IMR-90 (cell line): ENCODE measurements at regions not wholly inside any gene's neighbourhood (a gene's known extent, or its start where the extent isn't known, plus 50 kb on each side); places are given as distances from the start of the nearest gene placed in this dataset.

Experiments used
- ATAC-seq: fragments of 200-7000 bp; cut with Tn5 transposase; 2 replicates; pipeline ENCODE4 v1.9.1; 2020; ENCODE audit warnings: low read depth, mild to moderate bottlenecking, moderate library complexity
- BruUV-seq: library from RNA; stranded (reverse); fragments of 400-500 nt; replicated peaks from 2 replicates; lab custom pipeline; 2021; lab: Mats Ljungman, UMichigan
- CTCF ChIA-PET: fragments of 300-600 bp; formaldehyde crosslinking; extraction: SDS; loops from one replicate; lab custom pipeline; 2021; ENCODE audit warnings: antibody characterized with exemption; lab: Yijun Ruan, JAX
- POLR2A ChIA-PET: fragments of 300-600 bp; sonication (Branson Sonifier 250); formaldehyde crosslinking; loops from one replicate; lab custom pipeline; 2022; ENCODE audit warnings: antibody characterized with exemption; ENCODE audit not compliant: unreplicated experiment; lab: Charles Lee
- DNase-seq: peaks from one replicate; pipeline ENCODE4 v3.0.0; 2013
- H2AFZ ChIP-seq: replicated peaks from 2 replicates; pipeline ENCODE3; 2013; ENCODE audit warnings: low read length, mild to moderate bottlenecking; ENCODE audit not compliant: poor library complexity
- H2AK5ac ChIP-seq: 2 replicates; pipeline ENCODE4 v1.6.1; 2013; ENCODE audit warnings: low read depth, low read length, inconsistent platforms
- H2AK9ac ChIP-seq: replicated peaks from 2 replicates; pipeline ENCODE3; 2013; ENCODE audit warnings: mild to moderate bottlenecking, low read depth, low read length, moderate library complexity; ENCODE audit not compliant: poor library complexity
- H2BK120ac ChIP-seq: 2 replicates; pipeline ENCODE4 v1.6.1; 2013; ENCODE audit warnings: low read depth, low read length, inconsistent platforms
- H2BK15ac ChIP-seq: 3 replicates; pipeline ENCODE4 v1.6.1; 2013; ENCODE audit warnings: low read depth, low read length, inconsistent platforms
- H2BK20ac ChIP-seq: 2 replicates; pipeline ENCODE4 v1.6.1; 2013; ENCODE audit warnings: low read depth, mild to moderate bottlenecking, inconsistent platforms, low read length, moderate library complexity
- H2BK5ac ChIP-seq: 2 replicates; pipeline ENCODE4 v1.6.1; 2013; ENCODE audit warnings: mild to moderate bottlenecking, low read depth, low read length, inconsistent platforms; ENCODE audit not compliant: poor library complexity, severe bottlenecking
- H3K14ac ChIP-seq: replicated peaks from 2 replicates; pipeline ENCODE4 v1.6.1; 2013; ENCODE audit warnings: low read depth, low read length, inconsistent platforms
- H3K18ac ChIP-seq: 2 replicates; pipeline ENCODE4 v1.6.1; 2013; ENCODE audit warnings: low read depth, low read length, control low read depth
- H3K23ac ChIP-seq: 2 replicates; pipeline ENCODE4 v1.6.1; 2013; ENCODE audit warnings: low read depth, low read length, inconsistent platforms
- H3K27ac ChIP-seq: 2 replicates; pipeline ENCODE4 v1.5.1; 2013; ENCODE audit warnings: mild to moderate bottlenecking, control low read depth, low read length; ENCODE audit not compliant: insufficient read depth
- H3K27me3 ChIP-seq: 2 replicates; pipeline ENCODE4 v1.6.1; 2013; ENCODE audit warnings: low read length; ENCODE audit not compliant: control insufficient read depth, insufficient read depth
- H3K36me3 ChIP-seq: 2 replicates; pipeline ENCODE4 v1.6.1; 2013; ENCODE audit warnings: low read length, mixed read lengths; ENCODE audit not compliant: control insufficient read depth, insufficient read depth
- H3K4ac ChIP-seq: 2 replicates; pipeline ENCODE4 v1.6.1; 2013; ENCODE audit warnings: low read depth, low read length, inconsistent platforms
- H3K4me1 ChIP-seq: 2 replicates; pipeline ENCODE4 v1.6.1; 2013; ENCODE audit warnings: low read length, mixed read lengths; ENCODE audit not compliant: control insufficient read depth, insufficient read depth
- H3K4me2 ChIP-seq: 2 replicates; pipeline ENCODE4 v1.6.1; 2013; ENCODE audit warnings: low read depth, mild to moderate bottlenecking, control low read depth, low read length, moderate library complexity
- H3K4me3 ChIP-seq: 2 replicates; pipeline ENCODE4 v1.5.1; 2013; ENCODE audit warnings: low read depth, mild to moderate bottlenecking, control low read depth, low read length, moderate library complexity; ENCODE audit not compliant: insufficient read depth
- H3K56ac ChIP-seq: 2 replicates; pipeline ENCODE4 v1.6.1; 2013; ENCODE audit warnings: low read length, inconsistent platforms; ENCODE audit not compliant: insufficient read depth; ENCODE audit errors: extremely low read depth
- H3K79me1 ChIP-seq, 2 experiments: 2 replicates each; pipeline ENCODE4 v1.6.1; 2013; ENCODE audit warnings: low read length in 2 of 2, inconsistent platforms in 1 of 2, low read depth in 1 of 2
- H3K9ac ChIP-seq: 2 replicates; pipeline ENCODE4 v1.6.1; 2013; ENCODE audit warnings: low read depth, low read length, control low read depth
- H3K9me1 ChIP-seq: 2 replicates; pipeline ENCODE4 v1.6.1; 2013; ENCODE audit warnings: low read length, inconsistent platforms; ENCODE audit not compliant: insufficient read depth
- H3K9me3 ChIP-seq: 2 replicates; pipeline ENCODE4 v1.6.1; 2013; ENCODE audit warnings: low read length; ENCODE audit not compliant: control insufficient read depth, insufficient read depth
- H4K20me1 ChIP-seq: 2 replicates; pipeline ENCODE4 v1.6.1; 2013; ENCODE audit warnings: low read length, inconsistent platforms; ENCODE audit not compliant: insufficient read depth
- H4K5ac ChIP-seq: 2 replicates; pipeline ENCODE4 v1.6.1; 2013; ENCODE audit warnings: mild to moderate bottlenecking, low read depth, low read length, control low read depth
- H4K8ac ChIP-seq, 2 experiments: 2 replicates each; pipeline ENCODE4 v1.6.1; 2013; ENCODE audit warnings: low read depth in 2 of 2, low read length in 2 of 2, control low read depth in 1 of 2, inconsistent platforms in 1 of 2
- H4K91ac ChIP-seq: 2 replicates; pipeline ENCODE4 v1.6.1; 2013; ENCODE audit warnings: low read depth, low read length, inconsistent platforms; ENCODE audit not compliant: insufficient read depth
- ELK1 ChIP-seq: fragments of 150-350 bp; IDR thresholded peaks from 2 replicates; pipeline ENCODE4 v1.6.1; 2016; ENCODE audit warnings: low read depth, mild to moderate bottlenecking, low read length, moderate library complexity, borderline replicate concordance
- FOS ChIP-seq: fragments of 150-350 bp; IDR thresholded peaks from 2 replicates; pipeline ENCODE4 v1.6.1; 2016; ENCODE audit warnings: low read depth, low read length
- MAZ ChIP-seq: IDR thresholded peaks from 2 replicates; pipeline ENCODE4 v1.6.1; 2012; ENCODE audit warnings: low read depth, mild to moderate bottlenecking, low read length, improper control_type of control experiment, moderate library complexity, borderline replicate concordance
- POLR2A ChIP-seq: IDR thresholded peaks from 2 replicates; pipeline ENCODE4 v1.6.1; 2012; ENCODE audit warnings: mild to moderate bottlenecking, low read depth, low read length
- RAD21 ChIP-seq: IDR thresholded peaks from 2 replicates; pipeline ENCODE4 v1.6.1; 2012; ENCODE audit warnings: low read length, improper control_type of control experiment
- RFX5 ChIP-seq: IDR thresholded peaks from 2 replicates; pipeline ENCODE4 v1.8.0; 2012; ENCODE audit warnings: low read depth, mild to moderate bottlenecking, low read length, moderate library complexity
- WGBS, 2 experiments: methylation state at CpG; one replicate each; pipeline versions ENCODE4 v1.1.5 to v1.1.7; 2013; ENCODE audit warnings: missing lambda C conversion rate in 2 of 2; ENCODE audit not compliant: insufficient read length in 1 of 2; ENCODE audit errors: extremely low coverage in 2 of 2; 5-methylcytosine and 5-hydroxymethylcytosine counted together
- dilution Hi-C: fragments of 300-500 bp; cut with HindIII; formaldehyde crosslinking; loops from one replicate; pipeline ENCODE4 v1.14.3; 2018; ENCODE audit warnings: low sequenced_read_pairs; ENCODE audit not compliant: unreplicated experiment
- in situ Hi-C: fragments of 300-500 bp; cut with MboI; formaldehyde crosslinking; loops from 3 replicates; pipeline ENCODE4 v1.14.3; 2019; ENCODE audit warnings: low sequenced_read_pairs, inconsistent platforms, mixed read lengths
- intact Hi-C: fragments of 100-400 bp; cut with micrococcal nuclease; formaldehyde crosslinking; loops from 2 replicates; pipeline ENCODE4 v1.10.0; 2022

DNA sequence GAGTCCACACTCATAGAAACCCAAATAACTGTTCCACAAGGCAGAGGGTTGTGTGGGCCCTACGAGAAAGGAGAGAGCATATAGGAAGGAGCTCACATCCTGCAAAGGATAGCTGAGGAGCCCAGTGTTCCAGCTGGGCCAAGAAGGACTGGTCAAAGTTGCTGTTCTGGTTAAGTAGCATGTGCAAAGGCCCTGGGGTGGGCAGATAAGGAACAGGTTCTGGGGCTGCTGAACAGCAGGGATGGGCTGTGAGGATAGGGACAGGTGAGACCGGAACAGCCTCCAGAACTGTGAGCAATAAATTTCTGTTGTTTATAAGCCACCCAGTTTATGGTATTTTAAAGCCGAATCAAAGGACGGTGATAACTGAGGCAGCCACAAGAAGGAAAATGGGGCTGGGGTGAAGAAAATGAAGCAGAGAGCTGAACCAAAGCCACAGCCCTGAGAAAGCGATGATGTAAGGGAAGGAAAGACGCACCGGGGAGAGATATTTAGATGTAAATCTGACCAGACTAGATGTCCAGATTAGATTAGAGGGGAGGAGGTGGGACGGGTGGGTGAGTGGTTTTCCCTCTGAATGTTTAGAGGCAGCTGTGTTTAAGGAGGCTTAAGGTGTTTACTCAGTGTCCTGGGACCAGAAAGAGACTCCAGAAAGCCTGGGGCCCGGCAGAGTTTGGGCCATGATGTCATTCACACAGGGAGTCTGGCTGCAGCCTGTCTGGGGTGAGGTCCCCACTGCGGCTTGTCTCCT is 180.8 kb upstream of the BCOR start:
- Histone ChIP-seq H4K20me1 (no peaks in the 10 kb centered on the region), H4K5ac (no peak overlapping the region), H2BK5ac (no peak overlapping the region), H4K8ac (no peak overlapping the region), H2AK5ac (no peak overlapping the region), H2AK9ac (no peak overlapping the region), H3K9me3 (peaks cover 6% of the 10 kb centered on the region), H4K91ac (no peak overlapping the region), H3K56ac (no peak overlapping the region), H3K27me3 (no peaks in the 10 kb centered on the region; the same call in 1 of the 2 replicates), H3K9ac (no peak overlapping the region), H3K27ac (no peak overlapping the region), H3K36me3 (no peaks in the 10 kb centered on the region), H2BK120ac (no peak overlapping the region), H2BK15ac (no peak overlapping the region), H2AFZ (no peak overlapping the region), H3K4ac (no peak overlapping the region), H3K4me1 (no peaks in the 10 kb centered on the region; the same call in 1 of the 2 replicates), H3K14ac (no peak overlapping the region), H3K4me2 (no peak overlapping the region), H3K4me3 (no peak overlapping the region), H3K79me1 (no peaks in the 10 kb centered on the region), H3K18ac (no peak overlapping the region), H2BK20ac (no peak overlapping the region), H3K9me1 (no peaks in the 10 kb centered on the region), H3K23ac (no peak overlapping the region)
- dilution Hi-C loops, result no loop called here
- 65% methylated on average over 8 of the region's 10 CpGs; no CpG with 5 or more reads in 1 of the 2 experiments for WGBS, 2 experiments
- intact Hi-C loops, result no loop called here
- in situ Hi-C loops, result no loop called here
- POLR2A ChIA-PET, result no interaction called here
- TF ChIP-seq MAZ (no peak), POLR2A (no peak), RFX5 (no peak), ELK1 (no peak), RAD21 (no peak), FOS (no peak)
- CTCF ChIA-PET, result no interaction called here
- DNase-seq, result no peak
- no peak for ATAC-seq
- no TSS peak for BruUV-seq
